Astrocyte (in vitro differentiated cells and primary cell): ENCODE measurements at regions not wholly inside any gene's neighbourhood (a gene's known extent, or its start where the extent isn't known, plus 50 kb on each side); places are given as distances from the start of the nearest gene placed in this dataset.
A peak's percentile ranks its signal among the peaks of the same experiment; 100 is the strongest.

Experiments
- DNase-seq: peaks from one replicate; pipeline ENCODE4 v3.0.0-alpha.2; 2010; ENCODE audit warnings: low read depth
- FAIRE-seq: peaks from 2 replicates; lab custom pipeline; 2011; peaks lifted over from hg19 to GRCh38; lab: Jason Lieb, UNC
- H2AFZ ChIP-seq: 2 replicates; pipeline ENCODE4 v1.6.0; 2012; ENCODE audit warnings: low read depth, low read length, inconsistent platforms
- H3K27ac ChIP-seq: 2 replicates; pipeline ENCODE4 v1.5.1; 2011; ENCODE audit warnings: low read depth, low read length, inconsistent platforms
- H3K27me3 ChIP-seq: 2 replicates; pipeline ENCODE4 v1.6.0; 2011; ENCODE audit warnings: low read length, inconsistent platforms; ENCODE audit not compliant: insufficient read depth
- H3K36me3 ChIP-seq: 2 replicates; pipeline ENCODE4 v1.5.1; 2011; ENCODE audit warnings: low read length, inconsistent platforms; ENCODE audit not compliant: insufficient read depth
- H3K4me1 ChIP-seq: 2 replicates; pipeline ENCODE4 v1.5.1; 2011; ENCODE audit warnings: low read length, inconsistent platforms; ENCODE audit not compliant: insufficient read depth
- H3K4me2 ChIP-seq: 2 replicates; pipeline ENCODE4 v1.6.0; 2012; ENCODE audit warnings: low read length, inconsistent platforms
- H3K4me3 ChIP-seq: 2 replicates; pipeline ENCODE4 v1.5.1; 2011; ENCODE audit warnings: low read depth, mild to moderate bottlenecking, low read length, inconsistent platforms; ENCODE audit not compliant: insufficient read depth
- H3K79me2 ChIP-seq: 2 replicates; pipeline ENCODE4 v1.6.0; 2012; ENCODE audit warnings: mild to moderate bottlenecking, low read length, inconsistent platforms; ENCODE audit not compliant: insufficient read depth
- H3K9ac ChIP-seq: 2 replicates; pipeline ENCODE4 v1.6.0; 2012; ENCODE audit warnings: mild to moderate bottlenecking, low read length, inconsistent platforms
- H3K9me3 ChIP-seq: 2 replicates; pipeline ENCODE4 v1.5.1; 2012; ENCODE audit warnings: low read depth, mild to moderate bottlenecking, low read length, inconsistent platforms; ENCODE audit not compliant: insufficient read depth
- H4K20me1 ChIP-seq: 2 replicates; pipeline ENCODE4 v1.6.0; 2012; ENCODE audit warnings: low read length, inconsistent platforms; ENCODE audit not compliant: insufficient read depth
- H3K27ac Mint-ChIP-seq: one replicate; pipeline ENCODE4 v1.8.0; 2021; ENCODE audit warnings: mild to moderate bottlenecking, mixed read lengths; ENCODE audit not compliant: unreplicated experiment
- H3K27me3 Mint-ChIP-seq: one replicate; pipeline ENCODE4 v1.8.0; 2021; ENCODE audit warnings: low read depth, mixed read lengths; ENCODE audit not compliant: unreplicated experiment
- H3K36me3 Mint-ChIP-seq: one replicate; pipeline ENCODE4 v1.8.0; 2021; ENCODE audit warnings: low read depth, mixed read lengths; ENCODE audit not compliant: unreplicated experiment
- H3K4me1 Mint-ChIP-seq: one replicate; pipeline ENCODE4 v1.8.0; 2021; ENCODE audit warnings: low read depth, mixed read lengths; ENCODE audit not compliant: unreplicated experiment
- H3K4me3 Mint-ChIP-seq: one replicate; pipeline ENCODE4 v1.8.0; 2021; ENCODE audit warnings: mild to moderate bottlenecking, moderate library complexity, mixed read lengths; ENCODE audit not compliant: unreplicated experiment
- H3K9me3 Mint-ChIP-seq: one replicate; pipeline ENCODE4 v1.8.0; 2021; ENCODE audit warnings: mild to moderate bottlenecking, mixed read lengths; ENCODE audit not compliant: unreplicated experiment
- CTCF ChIP-seq: IDR thresholded peaks from 2 replicates; pipeline ENCODE4 v1.5.1; 2011; ENCODE audit warnings: low read depth, mild to moderate bottlenecking, inconsistent platforms, low read length, moderate library complexity; ENCODE audit not compliant: insufficient read depth
- EZH2 ChIP-seq: IDR thresholded peaks from 2 replicates; pipeline ENCODE4 v1.6.1; 2012; ENCODE audit warnings: mild to moderate bottlenecking, low read length, inconsistent platforms; ENCODE audit not compliant: insufficient read depth

DNA sequence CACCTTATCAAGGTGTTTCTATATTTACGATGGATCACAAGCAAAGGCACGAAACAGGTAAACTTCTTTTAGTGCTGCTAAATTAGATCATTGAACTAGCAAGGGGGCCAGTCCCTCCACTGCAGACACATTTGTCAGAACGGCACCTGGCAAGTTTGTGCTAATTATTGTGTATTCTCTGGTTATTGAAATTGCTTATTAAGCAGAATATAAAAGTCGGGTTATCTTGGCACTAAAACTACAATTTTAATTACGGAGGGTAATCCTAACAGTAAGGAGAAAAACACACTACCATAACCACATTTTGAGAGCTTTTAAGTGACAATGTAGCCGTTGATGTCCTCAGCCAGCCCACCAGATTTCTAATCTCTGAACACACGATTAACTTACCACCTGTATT is 118.9 kb upstream of the BTN3A2 start:
- Mint-ChIP-seq H3K27me3 (peaks cover 5% of the 10 kb centered on the region), H3K4me3 (no peak overlapping the region), H3K36me3 (no peaks in the 10 kb centered on the region), H3K4me1 (peaks cover 2% of the 10 kb centered on the region), H3K27ac (no peak overlapping the region), H3K9me3 (no peaks in the 10 kb centered on the region)
- H3K79me2 ChIP-seq = no peaks in the 10 kb centered on the region
- no peak for FAIRE-seq
- no peaks in the 10 kb centered on the region for H3K27me3 ChIP-seq
- no peak for DNase-seq
- no peaks in the 10 kb centered on the region for H3K9me3 ChIP-seq
- H3K4me2 ChIP-seq = no peak overlapping the region
- H4K20me1 ChIP-seq = no peaks in the 10 kb centered on the region
- no peaks in the 10 kb centered on the region for H3K36me3 ChIP-seq
- H3K27ac ChIP-seq = no peak overlapping the region
- H3K4me3 ChIP-seq = no peak overlapping the region
- TF ChIP-seq CTCF (no peak), EZH2 (no peak)
- no peak overlapping the region for H3K9ac ChIP-seq
- H2AFZ ChIP-seq = no peak overlapping the region
- peaks cover 3% of the 10 kb centered on the region for H3K4me1 ChIP-seq

GRCh38 chr6:26246553-26246952 is 118.4 kb upstream of the BTN3A2 start:
- Histone ChIP-seq H3K9me3 (no peaks in the 10 kb centered on the region), H3K4me2 (no peak overlapping the region), H3K79me2 (no peaks in the 10 kb centered on the region), H4K20me1 (no peaks in the 10 kb centered on the region), H2AFZ (no peak overlapping the region), H3K4me1 (peaks cover 3% of the 10 kb centered on the region), H3K4me3 (no peak overlapping the region), H3K27me3 (no peaks in the 10 kb centered on the region), H3K36me3 (no peaks in the 10 kb centered on the region), H3K27ac (no peak overlapping the region), H3K9ac (no peak overlapping the region)
- Mint-ChIP-seq H3K36me3 (no peaks in the 10 kb centered on the region), H3K27me3 (peaks cover 5% of the 10 kb centered on the region), H3K4me1 (peaks cover 2% of the 10 kb centered on the region), H3K27ac (no peak overlapping the region), H3K9me3 (no peaks in the 10 kb centered on the region), H3K4me3 (no peak overlapping the region)
- TF ChIP-seq EZH2 = no peak
- TF ChIP-seq CTCF = no peak
- FAIRE-seq (no peak), DNase-seq (no peak)

DNA sequence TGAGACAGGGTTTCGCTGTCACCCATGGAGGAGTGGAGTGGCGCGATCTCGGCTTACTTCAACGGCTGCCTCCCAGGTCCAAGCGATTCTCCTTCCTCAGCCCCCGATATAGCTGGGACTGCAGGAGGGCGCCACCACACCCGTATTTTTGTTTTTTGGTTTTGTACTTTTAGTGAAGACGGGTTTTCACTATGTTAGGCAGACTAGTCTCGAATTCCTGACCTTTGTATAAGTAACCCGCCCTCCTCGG is 115.4 kb upstream of the BTN3A2 start:
- TF ChIP-seq CTCF (no peak), EZH2 (no peak)
- Mint-ChIP-seq H3K27ac (peak overlapping the region; percentile 92), H3K36me3 (no peaks in the 10 kb centered on the region), H3K27me3 (peaks cover 3% of the 10 kb centered on the region), H3K4me3 (peak overlapping the region; percentile 93), H3K9me3 (no peaks in the 10 kb centered on the region), H3K4me1 (peaks cover 7% of the 10 kb centered on the region)
- Histone ChIP-seq H3K4me3 (peak overlapping the region; percentile 85), H3K9me3 (no peaks in the 10 kb centered on the region), H2AFZ (peak overlapping the region; percentile 85), H3K4me2 (peak overlapping the region; percentile 94), H3K27ac (peak overlapping the region; percentile 84), H3K4me1 (peaks cover 3% of the 10 kb centered on the region), H3K79me2 (peaks cover 4% of the 10 kb centered on the region), H3K27me3 (no peaks in the 10 kb centered on the region), H4K20me1 (no peaks in the 10 kb centered on the region), H3K9ac (peak overlapping the region; percentile 88), H3K36me3 (no peaks in the 10 kb centered on the region)
- DNase-seq = no peak
- FAIRE-seq = no peak
